Mucosa of rectum (tissue), 2 donors: ENCODE measurements at regions not wholly inside any gene's neighbourhood (a gene's known extent, or its start where the extent isn't known, plus 50 kb on each side); places are given as distances from the start of the nearest gene placed in this dataset.

Experiments
- H3K27ac ChIP-seq, 2 donors: one replicate each; pipeline ENCODE4 v1.7.0; 2013; ENCODE audit warnings: inconsistent platforms in 2 of 2, low read depth in 2 of 2, low read length in 2 of 2
- H3K27me3 ChIP-seq, 2 donors: one replicate each; pipeline ENCODE4 v1.7.0; 2013; ENCODE audit warnings: low read length in 2 of 2; ENCODE audit not compliant: control insufficient read depth in 2 of 2, insufficient read depth in 2 of 2
- H3K36me3 ChIP-seq, 2 donors: one replicate each; pipeline ENCODE4 v1.7.0; 2013; ENCODE audit warnings: low read length in 2 of 2; ENCODE audit not compliant: control insufficient read depth in 2 of 2, insufficient read depth in 2 of 2
- H3K4me1 ChIP-seq, 2 donors: one replicate each; pipeline ENCODE4 v1.7.0; 2013; ENCODE audit warnings: low read length in 2 of 2, mild to moderate bottlenecking in 1 of 2; ENCODE audit not compliant: control insufficient read depth in 2 of 2, insufficient read depth in 2 of 2
- H3K4me3 ChIP-seq, 2 donors: one replicate each; pipeline ENCODE4 v1.7.0; 2013; ENCODE audit warnings: low read length in 2 of 2
- H3K9ac ChIP-seq, 2 donors: one replicate each; pipeline ENCODE4 v1.7.0; 2013; ENCODE audit warnings: low read length in 2 of 2, low read depth in 1 of 2, mild to moderate bottlenecking in 1 of 2
- H3K9me3 ChIP-seq, 2 donors: one replicate each; pipeline ENCODE4 v1.7.0; 2013; ENCODE audit warnings: low read length in 2 of 2; ENCODE audit not compliant: control insufficient read depth in 2 of 2
- donor health status: healthy.
- donor health status: Normal muscosa, but diverticular disease.

DNA sequence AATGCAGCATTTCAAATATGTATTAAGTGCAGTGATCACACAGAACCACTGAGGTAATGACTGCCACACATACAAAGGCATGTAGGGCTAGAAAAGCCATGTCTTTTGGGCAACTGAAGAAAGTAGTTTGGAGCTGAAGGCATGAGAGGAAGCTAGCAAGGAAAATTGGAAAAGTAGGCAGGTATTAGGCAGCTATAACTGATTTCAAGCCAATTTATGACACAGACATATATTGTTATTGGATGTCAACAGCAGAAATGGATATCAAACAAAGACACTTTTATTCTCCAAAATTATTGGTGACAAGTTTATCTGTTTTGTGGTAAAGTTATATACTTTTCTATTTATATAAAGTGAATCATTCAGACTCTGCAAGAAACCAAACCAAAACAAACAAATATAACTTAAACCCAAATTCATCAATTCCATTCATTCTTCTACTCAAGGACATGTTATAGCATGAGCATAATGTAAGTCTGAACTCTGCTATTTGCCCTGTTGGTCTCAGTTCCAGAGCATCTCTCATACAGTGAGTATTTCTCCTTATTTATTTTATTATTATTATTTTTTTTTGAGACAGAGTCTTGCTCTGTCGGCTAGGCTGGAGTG is 307.4 kb upstream of the COL8A1 start:
- Histone ChIP-seq H3K9ac (no peak overlapping the region), H3K27me3 (no peaks in the 10 kb centered on the region), H3K36me3 (no peaks in the 10 kb centered on the region), H3K4me1 (no peaks in the 10 kb centered on the region), H3K4me3 (no peak overlapping the region), H3K27ac (no peak overlapping the region), H3K9me3 (no peaks in the 10 kb centered on the region)

DNA sequence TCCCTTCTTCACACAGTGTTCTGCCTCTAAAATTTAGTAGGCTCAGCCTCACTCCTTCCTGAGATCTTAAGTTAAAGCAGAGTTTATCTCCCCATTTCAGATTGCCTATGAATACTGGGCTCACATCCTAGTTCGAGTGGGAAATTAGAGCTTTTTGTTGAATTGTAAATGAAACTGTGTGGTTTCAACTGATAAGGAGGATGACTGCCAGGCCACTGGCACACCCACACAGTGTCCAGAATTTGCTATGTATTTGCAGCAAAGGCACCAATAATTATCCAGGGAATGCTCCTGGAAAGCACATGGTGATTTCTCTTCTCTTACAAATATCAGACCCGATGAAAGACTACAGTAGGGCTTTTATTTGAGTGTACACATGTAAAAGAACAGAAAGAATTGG is 308.1 kb upstream of the COL8A1 start:
- H3K36me3 ChIP-seq = no peaks in the 10 kb centered on the region
- H3K27ac ChIP-seq = no peak overlapping the region
- no peaks in the 10 kb centered on the region for H3K4me1 ChIP-seq
- no peak overlapping the region for H3K9ac ChIP-seq
- no peaks in the 10 kb centered on the region for H3K27me3 ChIP-seq
- no peak overlapping the region for H3K4me3 ChIP-seq
- H3K9me3 ChIP-seq = no peaks in the 10 kb centered on the region

DNA sequence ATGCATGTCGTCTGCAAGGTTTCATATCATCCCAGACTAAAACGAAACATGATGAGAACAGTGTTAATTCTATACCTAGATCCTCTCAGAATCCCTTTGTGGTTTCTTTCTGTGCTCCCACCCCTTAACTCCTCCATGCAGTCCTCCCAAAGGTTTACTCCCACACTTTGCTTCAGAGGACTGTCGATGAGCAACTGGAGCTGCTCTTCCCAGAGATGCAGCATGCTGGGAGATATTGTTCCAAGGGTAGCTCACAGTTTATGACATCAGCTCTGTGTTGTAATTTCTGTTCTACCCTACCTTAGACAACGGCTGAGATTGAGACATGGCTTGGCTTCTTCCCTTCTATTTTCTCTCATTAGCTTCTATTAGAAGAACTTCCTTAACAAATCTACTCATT is 313.0 kb upstream of the COL8A1 start:
- Histone ChIP-seq H3K4me3 (no peak overlapping the region), H3K9ac (no peak overlapping the region), H3K36me3 (no peaks in the 10 kb centered on the region), H3K27ac (no peak overlapping the region), H3K4me1 (no peaks in the 10 kb centered on the region), H3K9me3 (no peaks in the 10 kb centered on the region), H3K27me3 (no peaks in the 10 kb centered on the region)

DNA sequence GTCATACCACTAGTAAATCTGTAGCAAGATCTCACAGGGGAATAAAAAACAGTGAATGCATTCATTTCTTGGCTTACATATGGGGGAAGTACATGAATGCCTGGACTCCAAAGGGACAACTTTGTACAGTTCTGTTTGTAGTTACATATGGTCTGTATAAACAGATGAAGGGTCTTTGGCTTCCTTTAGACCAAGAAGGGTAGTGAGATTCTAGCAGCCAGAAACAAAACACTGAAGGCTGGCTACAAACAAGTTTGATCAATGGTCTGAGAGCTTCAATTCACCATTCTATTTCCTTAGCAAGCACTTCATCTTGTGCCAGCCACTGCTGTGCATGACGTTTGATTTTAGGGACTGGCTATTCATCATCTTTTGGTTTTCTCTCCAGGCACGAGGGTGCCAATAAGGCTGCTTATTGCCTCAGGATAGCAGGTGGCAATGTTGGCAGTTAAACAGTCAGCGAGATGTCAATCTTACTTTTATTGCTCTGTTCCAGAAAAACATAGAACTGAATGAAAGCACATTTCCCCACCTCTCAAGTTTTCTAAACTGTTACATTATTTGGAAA is 313.7 kb upstream of the COL8A1 start:
- Histone ChIP-seq H3K9ac (no peak overlapping the region), H3K4me3 (no peak overlapping the region), H3K4me1 (no peaks in the 10 kb centered on the region), H3K27ac (no peak overlapping the region), H3K27me3 (no peaks in the 10 kb centered on the region), H3K9me3 (no peaks in the 10 kb centered on the region), H3K36me3 (no peaks in the 10 kb centered on the region)

DNA sequence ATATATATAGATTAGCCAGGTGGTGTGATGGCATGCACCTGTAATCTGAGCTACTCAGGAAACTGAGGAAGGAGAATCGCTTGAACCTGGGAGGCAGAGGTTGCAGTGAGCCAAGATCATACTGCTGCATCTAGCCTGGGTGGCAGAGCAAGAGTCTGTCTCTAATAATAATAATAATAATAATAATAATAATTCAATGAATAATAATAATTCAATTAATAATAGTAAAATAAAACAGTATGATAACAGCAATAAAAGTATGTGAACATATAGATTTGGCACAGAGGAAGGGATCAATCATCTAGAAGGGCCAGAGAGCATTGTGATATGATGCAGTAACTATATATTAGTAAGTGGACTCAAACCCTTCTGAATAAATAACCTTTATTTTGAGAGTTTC is 314.5 kb upstream of the COL8A1 start:
- H3K9me3 ChIP-seq = no peaks in the 10 kb centered on the region
- no peaks in the 10 kb centered on the region for H3K27me3 ChIP-seq
- no peak overlapping the region for H3K9ac ChIP-seq
- no peak overlapping the region for H3K27ac ChIP-seq
- H3K36me3 ChIP-seq = no peaks in the 10 kb centered on the region
- no peaks in the 10 kb centered on the region for H3K4me1 ChIP-seq
- H3K4me3 ChIP-seq = no peak overlapping the region

DNA sequence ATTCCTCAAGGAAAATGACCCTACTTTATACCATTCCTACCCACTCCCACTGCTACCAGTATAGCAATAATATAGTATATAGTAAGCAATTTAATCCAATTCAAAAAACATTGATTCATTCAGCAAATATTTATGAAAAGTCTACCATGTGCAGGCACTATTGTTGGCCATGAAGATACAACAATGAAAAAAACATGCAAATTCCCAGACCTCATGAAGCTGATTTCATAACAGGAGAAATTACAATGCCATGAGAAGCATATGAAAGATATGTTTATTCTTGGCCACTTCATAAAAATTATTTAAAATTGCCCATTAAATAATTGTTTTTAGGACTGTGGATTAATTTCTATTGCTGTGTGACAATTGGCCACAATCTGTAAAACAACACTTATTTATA is 315.8 kb upstream of the COL8A1 start:
- no peaks in the 10 kb centered on the region for H3K9me3 ChIP-seq
- H3K9ac ChIP-seq = no peak overlapping the region
- no peaks in the 10 kb centered on the region for H3K4me1 ChIP-seq
- H3K27me3 ChIP-seq = no peaks in the 10 kb centered on the region
- no peaks in the 10 kb centered on the region for H3K36me3 ChIP-seq
- H3K4me3 ChIP-seq = no peak overlapping the region
- H3K27ac ChIP-seq = no peak overlapping the region

DNA sequence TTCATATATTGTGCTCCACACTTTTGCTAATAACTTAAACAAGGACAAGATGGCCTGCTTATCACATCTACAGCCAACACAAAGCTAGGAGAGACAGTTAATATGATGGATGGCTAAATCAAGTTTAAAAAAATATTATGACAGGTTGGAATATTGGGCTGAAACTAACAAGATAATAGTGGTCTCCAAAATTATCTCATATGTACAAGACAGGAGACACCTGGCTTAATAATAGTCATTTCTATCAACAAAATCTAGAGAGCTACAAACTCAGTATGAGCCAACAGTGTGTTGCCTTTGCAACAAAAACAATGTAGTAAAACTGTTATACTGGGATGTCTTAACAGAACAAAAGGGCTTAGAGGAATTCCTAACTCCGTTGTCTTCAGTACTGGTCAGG is 317.1 kb upstream of the COL8A1 start:
- H3K9ac ChIP-seq = no peak overlapping the region
- no peak overlapping the region for H3K4me3 ChIP-seq
- no peaks in the 10 kb centered on the region for H3K9me3 ChIP-seq
- no peak overlapping the region for H3K27ac ChIP-seq
- H3K27me3 ChIP-seq = no peaks in the 10 kb centered on the region
- no peaks in the 10 kb centered on the region for H3K4me1 ChIP-seq
- no peaks in the 10 kb centered on the region for H3K36me3 ChIP-seq

DNA sequence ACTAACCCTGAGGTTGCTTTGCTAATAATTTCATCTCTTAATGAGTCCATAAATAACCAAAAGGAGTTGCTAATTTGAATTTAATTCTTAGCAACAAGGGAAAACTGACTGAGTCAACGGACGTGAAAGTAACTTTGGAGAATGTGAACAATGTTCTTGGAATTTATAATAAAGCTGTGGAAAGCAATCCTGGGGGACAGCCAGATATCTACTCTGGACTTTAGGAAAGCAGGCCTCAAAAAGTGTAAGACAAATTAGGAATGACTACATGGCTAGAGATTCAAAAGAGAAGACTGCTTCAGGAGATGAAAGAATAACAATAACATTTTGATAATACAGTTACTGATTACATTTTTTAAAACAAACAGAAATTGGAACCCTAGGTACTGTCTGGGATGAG is 318.4 kb upstream of the COL8A1 start:
- Histone ChIP-seq H3K27me3 (no peaks in the 10 kb centered on the region), H3K36me3 (no peaks in the 10 kb centered on the region), H3K9me3 (no peaks in the 10 kb centered on the region), H3K4me3 (no peak overlapping the region), H3K4me1 (no peaks in the 10 kb centered on the region), H3K9ac (no peak overlapping the region), H3K27ac (no peak overlapping the region)

DNA sequence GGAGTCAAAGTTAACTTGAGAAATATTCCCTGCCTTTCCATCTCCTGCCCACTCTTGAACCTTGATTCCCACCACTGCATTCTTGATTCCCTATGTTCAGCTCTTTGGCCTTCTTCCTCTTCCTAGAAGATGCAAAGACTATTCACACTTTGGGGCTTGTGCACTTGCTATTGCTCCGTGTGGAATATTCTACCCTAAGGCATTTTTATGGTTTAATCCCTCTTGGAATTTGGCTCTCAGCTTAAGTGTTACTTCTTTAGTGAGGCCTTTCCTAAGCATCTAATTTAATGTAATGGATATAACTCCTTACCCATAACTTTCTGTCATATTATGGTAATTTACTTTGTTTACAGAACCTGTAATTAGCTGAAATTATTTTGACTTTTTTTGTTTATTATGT is 318.9 kb upstream of the COL8A1 start:
- Histone ChIP-seq H3K4me1 (no peaks in the 10 kb centered on the region), H3K9ac (no peak overlapping the region), H3K27me3 (no peaks in the 10 kb centered on the region), H3K27ac (no peak overlapping the region), H3K36me3 (no peaks in the 10 kb centered on the region), H3K9me3 (no peaks in the 10 kb centered on the region), H3K4me3 (no peak overlapping the region)

DNA sequence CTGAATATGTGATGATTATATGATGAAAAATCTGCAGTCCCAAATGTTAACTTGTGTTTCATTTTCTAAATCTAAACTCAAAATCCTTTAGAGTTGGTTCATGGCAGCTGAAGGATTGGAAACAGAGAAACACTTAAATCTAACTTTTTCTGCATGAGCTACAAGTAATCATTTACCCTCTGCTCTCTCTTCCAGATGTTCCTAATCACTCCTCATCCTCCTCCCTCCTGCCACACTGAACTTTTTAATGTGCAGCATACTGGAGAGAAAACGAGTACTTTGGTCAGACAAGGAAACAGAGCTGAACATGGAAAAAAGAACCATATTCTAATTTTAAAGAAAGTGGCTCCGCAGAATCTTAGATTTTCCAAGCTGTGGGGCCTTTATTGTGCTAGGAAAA is 321.2 kb upstream of the COL8A1 start:
- H3K4me1 ChIP-seq = no peaks in the 10 kb centered on the region
- no peak overlapping the region for H3K9ac ChIP-seq
- no peak overlapping the region for H3K27ac ChIP-seq
- H3K9me3 ChIP-seq = no peaks in the 10 kb centered on the region
- H3K27me3 ChIP-seq = no peaks in the 10 kb centered on the region
- no peaks in the 10 kb centered on the region for H3K36me3 ChIP-seq
- no peak overlapping the region for H3K4me3 ChIP-seq

DNA sequence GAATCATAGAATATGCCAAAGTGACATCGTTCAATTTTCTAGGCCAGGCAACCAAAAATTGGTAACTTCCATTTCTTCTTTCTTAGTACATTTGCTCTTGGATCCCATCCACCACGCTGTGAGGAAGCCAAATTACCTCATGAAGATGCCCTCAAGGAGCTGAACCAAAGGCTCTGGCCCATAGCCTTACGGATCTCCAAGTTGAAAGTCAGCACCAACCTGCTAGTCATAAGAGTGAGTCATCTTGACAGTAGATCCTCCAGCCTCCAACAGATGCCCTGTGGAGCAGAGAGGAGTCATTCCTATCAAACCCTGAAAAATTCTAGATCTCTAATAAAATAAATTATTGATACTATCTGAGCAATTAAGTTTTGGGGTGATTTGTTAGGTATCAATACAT is 322.5 kb upstream of the COL8A1 start:
- Histone ChIP-seq H3K4me3 (no peak overlapping the region), H3K27me3 (no peaks in the 10 kb centered on the region), H3K4me1 (no peaks in the 10 kb centered on the region), H3K36me3 (no peaks in the 10 kb centered on the region), H3K27ac (no peak overlapping the region), H3K9me3 (no peaks in the 10 kb centered on the region), H3K9ac (no peak overlapping the region)
